Ascending aorta (tissue), 2 donors: ENCODE measurements at regions not wholly inside any gene's neighbourhood (a gene's known extent, or its start where the extent isn't known, plus 50 kb on each side); places are given as distances from the start of the nearest gene placed in this dataset.

Source experiments
- DNase-seq, 2 donors: peaks; one replicate each; pipeline ENCODE4 v3.0.0-alpha.2; 2019; ENCODE audit warnings: low spot score in 2 of 2
- H3K27ac ChIP-seq, 2 donors: fragments of 200-600 bp; sonication (generic); one replicate each; pipeline ENCODE4 v1.5.1; 2016 to 2017; ENCODE audit warnings: mild to moderate bottlenecking in 1 of 2
- H3K27me3 ChIP-seq: fragments of 200-600 bp; sonication (generic); one replicate; pipeline ENCODE4 v1.5.1; 2017
- H3K36me3 ChIP-seq, 2 donors: fragments of 200-600 bp; sonication (generic); one replicate each; pipeline ENCODE4 v1.5.1; 2016
- H3K4me1 ChIP-seq, 2 donors: fragments of 200-600 bp; sonication (generic); one replicate each; pipeline ENCODE4 v1.5.1; 2016 to 2017; ENCODE audit warnings: mild to moderate bottlenecking in 1 of 2
- H3K4me3 ChIP-seq, 2 donors: fragments of 200-600 bp; sonication (generic); one replicate each; pipeline ENCODE4 v1.5.1; 2016 to 2017; ENCODE audit warnings: mild to moderate bottlenecking in 1 of 2
- H3K9me3 ChIP-seq, 2 donors: fragments of 200-600 bp; sonication (generic); one replicate each; pipeline ENCODE4 v1.5.1; 2016
- intact Hi-C: fragments of 100-400 bp; cut with DNase I; formaldehyde crosslinking; loops from one replicate; pipeline ENCODE4 v1.15.1; 2023
- TF ChIP-seq, protein P1 (sequence below), 3 experiments: fragments of 200-600 bp in 2 of 3; fragments of 450-650 bp in 1 of 3; sonication (generic) in 2 of 3; IDR thresholded peaks; one replicate each; pipeline ENCODE4 v1.5.1; 2016 to 2019; ENCODE audit warnings: antibody characterized with exemption in 3 of 3, mild to moderate bottlenecking in 1 of 3, moderate library complexity in 1 of 3

GRCh38 chr16:87145181-87146176 lies 171.7 kb downstream of the C16orf95 start:
- TF ChIP-seq, protein P1, sequence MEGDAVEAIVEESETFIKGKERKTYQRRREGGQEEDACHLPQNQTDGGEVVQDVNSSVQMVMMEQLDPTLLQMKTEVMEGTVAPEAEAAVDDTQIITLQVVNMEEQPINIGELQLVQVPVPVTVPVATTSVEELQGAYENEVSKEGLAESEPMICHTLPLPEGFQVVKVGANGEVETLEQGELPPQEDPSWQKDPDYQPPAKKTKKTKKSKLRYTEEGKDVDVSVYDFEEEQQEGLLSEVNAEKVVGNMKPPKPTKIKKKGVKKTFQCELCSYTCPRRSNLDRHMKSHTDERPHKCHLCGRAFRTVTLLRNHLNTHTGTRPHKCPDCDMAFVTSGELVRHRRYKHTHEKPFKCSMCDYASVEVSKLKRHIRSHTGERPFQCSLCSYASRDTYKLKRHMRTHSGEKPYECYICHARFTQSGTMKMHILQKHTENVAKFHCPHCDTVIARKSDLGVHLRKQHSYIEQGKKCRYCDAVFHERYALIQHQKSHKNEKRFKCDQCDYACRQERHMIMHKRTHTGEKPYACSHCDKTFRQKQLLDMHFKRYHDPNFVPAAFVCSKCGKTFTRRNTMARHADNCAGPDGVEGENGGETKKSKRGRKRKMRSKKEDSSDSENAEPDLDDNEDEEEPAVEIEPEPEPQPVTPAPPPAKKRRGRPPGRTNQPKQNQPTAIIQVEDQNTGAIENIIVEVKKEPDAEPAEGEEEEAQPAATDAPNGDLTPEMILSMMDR (IDR thresholded peaks at IDR 0.05), result no peak
- no peak overlapping the region for H3K27ac ChIP-seq
- no peaks in the 10 kb centered on the region for H3K27me3 ChIP-seq
- peaks cover 0 to 5% of the 10 kb centered on the region in 2 donors for H3K4me1 ChIP-seq
- DNase-seq, result no peak
- no peaks in the 10 kb centered on the region for H3K9me3 ChIP-seq
- no peak overlapping the region for H3K4me3 ChIP-seq
- intact Hi-C loops, result loop anchor here (10.0 kb wide), 1 partner anchor 61 kb away; no protein-coding TSS in a partner anchor
- H3K36me3 ChIP-seq, result no peaks in the 10 kb centered on the region

DNA sequence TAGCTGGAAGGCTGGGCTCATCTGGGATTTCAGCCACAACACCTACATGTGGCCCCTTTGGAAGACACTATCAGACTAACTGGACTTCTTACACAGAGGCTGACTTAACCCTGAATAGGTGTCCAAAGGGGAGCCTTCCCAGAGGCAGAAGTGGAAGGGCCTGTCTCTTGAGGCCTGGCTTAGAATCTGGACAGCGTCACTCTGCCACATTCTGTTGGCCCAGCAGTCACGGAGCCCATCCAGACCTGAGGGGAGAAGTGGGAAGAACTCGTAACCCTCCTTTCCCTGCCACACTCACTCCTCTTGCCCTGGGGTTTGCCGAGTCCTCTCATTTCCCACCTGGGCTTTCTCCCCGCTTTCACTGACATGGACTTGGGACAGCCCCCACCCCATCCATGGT lies 170.5 kb downstream of the C16orf95 start:
- Histone ChIP-seq H3K4me3 (no peak overlapping the region), H3K27me3 (no peaks in the 10 kb centered on the region), H3K9me3 (no peaks in the 10 kb centered on the region), H3K36me3 (no peaks in the 10 kb centered on the region), H3K27ac (no peak overlapping the region), H3K4me1 (peaks cover 0 to 3% of the 10 kb centered on the region in 2 donors)
- TF ChIP-seq, protein P1 (IDR thresholded peaks at IDR 0.05), result no peak
- intact Hi-C loops, result loop anchor here (10.0 kb wide), 1 partner anchor 62 kb away; no protein-coding TSS in a partner anchor
- DNase-seq, result no peak

DNA sequence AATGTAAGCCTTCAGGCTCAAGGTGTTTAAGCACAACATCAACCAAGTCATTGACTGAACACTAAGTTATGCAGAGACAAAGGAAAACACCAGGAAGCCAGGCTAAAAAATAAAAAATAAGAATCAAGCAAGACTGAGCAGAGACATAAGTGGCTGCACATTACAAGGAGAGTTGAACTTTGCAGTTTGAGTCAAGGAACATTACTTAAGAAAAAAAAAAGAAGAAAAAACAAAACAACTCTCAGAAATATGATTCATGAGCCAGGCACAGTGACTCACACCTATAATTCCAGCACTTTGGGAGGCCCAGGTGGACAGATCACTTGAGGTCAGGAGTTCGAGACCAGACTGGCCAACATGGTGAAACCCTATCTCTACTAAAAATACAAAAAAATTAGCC lies 168.1 kb downstream of the C16orf95 start:
- Histone ChIP-seq H3K27me3 (no peaks in the 10 kb centered on the region), H3K36me3 (no peaks in the 10 kb centered on the region), H3K9me3 (no peaks in the 10 kb centered on the region), H3K4me3 (no peak overlapping the region), H3K4me1 (no peaks in the 10 kb centered on the region), H3K27ac (peak overlapping the region in 1 of 2 donors; percentile 29)
- DNase-seq, result no peak
- intact Hi-C loops, result loop anchor here (10.0 kb wide), 1 partner anchor 64 kb away; no protein-coding TSS in a partner anchor
- TF ChIP-seq, protein P1 (IDR thresholded peaks at IDR 0.05), result no peak

GRCh38 chr16:87150262-87150661 lies 166.9 kb downstream of the C16orf95 start:
- H3K27ac ChIP-seq, result no peak overlapping the region
- TF ChIP-seq, protein P1 (IDR thresholded peaks at IDR 0.05), result no peak

GRCh38 chr16:87150681-87151280 lies 166.4 kb downstream of the C16orf95 start:
- TF ChIP-seq, protein P1 (IDR thresholded peaks at IDR 0.05), result no peak
- Histone ChIP-seq H3K27ac (no peak overlapping the region), H3K9me3 (no peaks in the 10 kb centered on the region), H3K27me3 (no peaks in the 10 kb centered on the region), H3K4me1 (no peaks in the 10 kb centered on the region), H3K4me3 (no peak overlapping the region), H3K36me3 (no peaks in the 10 kb centered on the region)
- no peak for DNase-seq
- intact Hi-C loops, result no loop called here

More at GRCh38 chr16:87150262-87150661, 166.9 kb downstream of the C16orf95 start:
- no peak for DNase-seq
- Histone ChIP-seq H3K4me3 (no peak overlapping the region), H3K27me3 (no peaks in the 10 kb centered on the region), H3K9me3 (no peaks in the 10 kb centered on the region), H3K36me3 (no peaks in the 10 kb centered on the region), H3K4me1 (no peaks in the 10 kb centered on the region)
- intact Hi-C loops, result no loop called here
